ENCODE measurements at regions not wholly inside any gene's neighbourhood (a gene's known extent, or its start where the extent isn't known, plus 50 kb on each side); places are given as distances from the start of the nearest gene placed in this dataset.

- no peak overlapping the region for H3K4me3 ChIP-seq (ENCODE audit: low read depth, low read length)
- no peak for DNase-seq (ENCODE audit: low read depth)
- no peak for TF ChIP-seq CTCF (IDR thresholded peaks at IDR 0.05; ENCODE audit: low read depth, low read length, missing control alignments)
These were observed 842.9 kb upstream of the TSPY4 start for GRCh38 chrY:8494396-8494795.

GRCh38 chrY:8495243-8495642 lies 842.0 kb upstream of the TSPY4 start:
- H3K4me3 ChIP-seq (ENCODE audit: low read depth, low read length): no peak overlapping the region
- DNase-seq (ENCODE audit: low read depth): no peak
- TF ChIP-seq CTCF (IDR thresholded peaks at IDR 0.05; ENCODE audit: low read depth, low read length, missing control alignments): no peak

GRCh38 chrY:8500888-8501287 lies 836.4 kb upstream of the TSPY4 start:
- no peak for TF ChIP-seq CTCF (IDR thresholded peaks at IDR 0.05; ENCODE audit: low read depth, low read length, missing control alignments)
- H3K4me3 ChIP-seq (ENCODE audit: low read depth, low read length): no peak overlapping the region
- DNase-seq (ENCODE audit: low read depth): no peak

- no peak for TF ChIP-seq CTCF (IDR thresholded peaks at IDR 0.05; ENCODE audit: low read depth, low read length, missing control alignments)
- no peak overlapping the region for H3K4me3 ChIP-seq (ENCODE audit: low read depth, low read length)
- no peak for DNase-seq (ENCODE audit: low read depth)
These were observed 803.8 kb upstream of the TSPY4 start for GRCh38 chrY:8533468-8533867.

GRCh38 chrY:8535704-8536103 lies 801.6 kb upstream of the TSPY4 start:
- H3K4me3 ChIP-seq (ENCODE audit: low read depth, low read length): no peak overlapping the region; the same call in 1 of the 2 replicates
- DNase-seq (ENCODE audit: low read depth): peak; percentile 89
- TF ChIP-seq CTCF (IDR thresholded peaks at IDR 0.05; ENCODE audit: low read depth, low read length, missing control alignments): no peak

- TF ChIP-seq CTCF (IDR thresholded peaks at IDR 0.05; ENCODE audit: low read depth, low read length, missing control alignments): no peak
- no peak for DNase-seq (ENCODE audit: low read depth)
- H3K4me3 ChIP-seq (ENCODE audit: low read depth, low read length): peak overlapping the region; percentile 25; the same call in 1 of the 2 replicates
These were observed 801.0 kb upstream of the TSPY4 start for GRCh38 chrY:8536277-8536676.

GRCh38 chrY:8541306-8541705 lies 796.0 kb upstream of the TSPY4 start:
- no peak for DNase-seq (ENCODE audit: low read depth)
- TF ChIP-seq CTCF (IDR thresholded peaks at IDR 0.05; ENCODE audit: low read depth, low read length, missing control alignments): no peak
- H3K4me3 ChIP-seq (ENCODE audit: low read depth, low read length): no peak overlapping the region
